ENCODE measurements at regions not wholly inside any gene's neighbourhood (a gene's known extent, or its start where the extent isn't known, plus 50 kb on each side); places are given as distances from the start of the nearest gene placed in this dataset.

GRCh38 chr6:122524056-122524455 is 52.4 kb upstream of the SERINC1 start:
- Histone ChIP-seq H3K4me3 (no peak overlapping the region), H3K4me1 (no peaks in the 10 kb centered on the region), H3K27ac (no peak overlapping the region), H3K9me3 (no peaks in the 10 kb centered on the region), H3K36me3 (no peaks in the 10 kb centered on the region), H3K27me3 (no peaks in the 10 kb centered on the region)
- intact Hi-C loops (cut with DNase I) = loop anchor here in 1 of 2 donors (10.0 kb wide), 1 partner anchor 139 kb away; no protein-coding TSS in a partner anchor
- no peak for ATAC-seq
- TF ChIP-seq, protein P1, sequence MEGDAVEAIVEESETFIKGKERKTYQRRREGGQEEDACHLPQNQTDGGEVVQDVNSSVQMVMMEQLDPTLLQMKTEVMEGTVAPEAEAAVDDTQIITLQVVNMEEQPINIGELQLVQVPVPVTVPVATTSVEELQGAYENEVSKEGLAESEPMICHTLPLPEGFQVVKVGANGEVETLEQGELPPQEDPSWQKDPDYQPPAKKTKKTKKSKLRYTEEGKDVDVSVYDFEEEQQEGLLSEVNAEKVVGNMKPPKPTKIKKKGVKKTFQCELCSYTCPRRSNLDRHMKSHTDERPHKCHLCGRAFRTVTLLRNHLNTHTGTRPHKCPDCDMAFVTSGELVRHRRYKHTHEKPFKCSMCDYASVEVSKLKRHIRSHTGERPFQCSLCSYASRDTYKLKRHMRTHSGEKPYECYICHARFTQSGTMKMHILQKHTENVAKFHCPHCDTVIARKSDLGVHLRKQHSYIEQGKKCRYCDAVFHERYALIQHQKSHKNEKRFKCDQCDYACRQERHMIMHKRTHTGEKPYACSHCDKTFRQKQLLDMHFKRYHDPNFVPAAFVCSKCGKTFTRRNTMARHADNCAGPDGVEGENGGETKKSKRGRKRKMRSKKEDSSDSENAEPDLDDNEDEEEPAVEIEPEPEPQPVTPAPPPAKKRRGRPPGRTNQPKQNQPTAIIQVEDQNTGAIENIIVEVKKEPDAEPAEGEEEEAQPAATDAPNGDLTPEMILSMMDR (IDR thresholded peaks at IDR 0.05) = no peak
- TF ChIP-seq POLR2A (IDR thresholded peaks at IDR 0.05) = no peak
- DNase-seq = no peak
- WGBS (ENCODE audit: insufficient coverage, low coverage, low lambda C conversion rate, missing lambda C conversion rate) = 13% methylated on average over 2 of the region's 2 CpGs

DNA sequence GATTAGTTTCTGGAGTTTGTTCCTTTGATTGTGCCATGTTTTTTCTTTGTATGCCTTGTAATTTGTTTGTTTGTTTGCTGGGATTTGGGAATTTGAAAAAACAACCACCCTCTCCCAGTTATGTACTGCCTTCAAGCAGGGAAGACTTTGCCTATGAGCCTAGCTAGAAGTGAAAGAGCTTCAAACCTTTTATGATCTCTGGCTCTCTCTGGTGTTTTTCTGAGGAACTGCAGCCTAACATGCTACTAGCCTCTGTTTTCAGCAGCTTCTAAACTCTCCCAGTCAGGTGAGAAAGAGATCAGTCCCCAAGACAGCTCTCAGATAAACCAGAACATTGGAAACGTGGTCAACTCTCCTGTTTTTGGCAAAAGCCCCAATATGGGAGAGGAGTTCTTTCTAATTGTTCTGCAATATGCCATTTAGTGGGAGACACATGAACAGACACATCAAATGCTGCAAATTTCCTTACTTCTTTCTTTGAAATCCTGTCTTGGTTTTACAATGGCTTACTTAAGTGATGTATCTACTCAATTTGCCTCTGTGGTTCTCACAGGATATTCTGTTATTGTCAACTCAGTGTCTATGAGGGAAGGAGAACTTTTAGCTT is 58.9 kb upstream of the SERINC1 start:
- intact Hi-C loops (cut with DNase I) = loop anchor here in 1 of 2 donors (10.0 kb wide), 1 partner anchor 146 kb away; no protein-coding TSS in a partner anchor
- H3K4me3 ChIP-seq = no peak overlapping the region
- H3K27me3 ChIP-seq = no peaks in the 10 kb centered on the region

DNA sequence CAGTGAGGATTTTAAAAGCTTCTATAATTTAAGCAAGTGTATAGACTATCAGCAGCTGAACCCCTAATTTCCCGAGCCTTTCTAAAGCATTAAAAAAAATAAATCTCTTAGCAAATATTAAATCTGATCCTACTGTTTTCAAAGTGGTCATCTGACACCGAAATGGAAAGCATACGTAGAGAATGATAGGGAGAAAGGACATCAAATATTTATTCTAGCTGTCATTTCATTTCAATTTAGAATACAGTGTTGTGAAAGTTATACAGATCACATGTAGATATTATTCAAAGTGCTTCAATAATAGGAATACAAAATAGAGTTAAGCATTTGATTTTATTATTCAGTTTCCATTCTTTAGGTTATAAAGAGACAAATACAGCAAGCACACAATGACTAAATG is 61.9 kb upstream of the PKIB start:
- H3K27me3 ChIP-seq = no peaks in the 10 kb centered on the region
- TF ChIP-seq, protein P1 (IDR thresholded peaks at IDR 0.05) = no peak
- no peaks in the 10 kb centered on the region for H3K36me3 ChIP-seq
- H3K9me3 ChIP-seq = no peaks in the 10 kb centered on the region
- no peak overlapping the region for H3K27ac ChIP-seq
- intact Hi-C loops (cut with DNase I) = no loop called here
- WGBS (ENCODE audit: insufficient coverage, low coverage, low lambda C conversion rate, missing lambda C conversion rate) = 56% methylated on average over 3 of the region's 3 CpGs
- ATAC-seq (no peak), DNase-seq (no peak)
- no peaks in the 10 kb centered on the region for H3K4me1 ChIP-seq
- no peak overlapping the region for H3K4me3 ChIP-seq

More for the DNA sequence above, 58.9 kb upstream of the SERINC1 start:
- Histone ChIP-seq H3K9me3 (no peaks in the 10 kb centered on the region), H3K4me1 (no peaks in the 10 kb centered on the region), H3K36me3 (no peaks in the 10 kb centered on the region), H3K27ac (no peak overlapping the region)
- no peak for TF ChIP-seq POLR2A (IDR thresholded peaks at IDR 0.05)
- TF ChIP-seq, protein P1 (IDR thresholded peaks at IDR 0.05) = peak; percentile 87 to 94 (median 89)
- WGBS (ENCODE audit: insufficient coverage, low coverage, low lambda C conversion rate, missing lambda C conversion rate) = 9% methylated on average over 1 of the region's 1 CpG
- DNase-seq = peak in 1 of 3 donors; percentile 51
- peak; percentile 98 to 99 (median 98) for ATAC-seq

GRCh38 chr6:122548820-122549219 is 61.4 kb upstream of the PKIB start:
- H3K27ac ChIP-seq = no peak overlapping the region
- ATAC-seq = no peak

More at GRCh38 chr6:122548820-122549219, 61.4 kb upstream of the PKIB start:
- TF ChIP-seq POLR2A (IDR thresholded peaks at IDR 0.05) = no peak
- TF ChIP-seq, protein P1 (IDR thresholded peaks at IDR 0.05) = no peak
- H3K9me3 ChIP-seq = no peaks in the 10 kb centered on the region
- no peaks in the 10 kb centered on the region for H3K36me3 ChIP-seq
- H3K4me3 ChIP-seq = no peak overlapping the region
- DNase-seq = no peak
- H3K27me3 ChIP-seq = no peaks in the 10 kb centered on the region
- intact Hi-C loops (cut with DNase I) = no loop called here
- H3K4me1 ChIP-seq = no peaks in the 10 kb centered on the region
